Lower leg skin (tissue), 4 donors: ENCODE measurements at regions not wholly inside any gene's neighbourhood (a gene's known extent, or its start where the extent isn't known, plus 50 kb on each side); places are given as distances from the start of the nearest gene placed in this dataset.

Experiments
- DNase-seq, 2 donors: peaks; one replicate each; pipeline ENCODE4 v3.0.0-alpha.2; 2019; ENCODE audit warnings: low spot score in 2 of 2
- H3K4me3 ChIP-seq: fragments of 200-600 bp; sonication (generic); 2 replicates; pipeline ENCODE4 v1.5.1; 2017; ENCODE audit warnings: mild to moderate bottlenecking, low read depth; ENCODE audit not compliant: poor library complexity, severe bottlenecking
- CTCF ChIP-seq, 3 donors: fragments of 450-650 bp; IDR thresholded peaks; one replicate each; pipeline ENCODE4 v1.5.1; 2016; ENCODE audit warnings: antibody characterized with exemption in 3 of 3, mild to moderate bottlenecking in 3 of 3, moderate library complexity in 2 of 3
- POLR2A ChIP-seq, 2 donors: fragments of 450-650 bp; IDR thresholded peaks; one replicate each; pipeline ENCODE4 v1.6.1; 2016 to 2017; ENCODE audit warnings: antibody characterized with exemption in 2 of 2, mild to moderate bottlenecking in 1 of 2, moderate library complexity in 1 of 2
- WGBS, 2 donors: methylation state at CpG; one replicate each; pipeline ENCODE4 v1.1.5; 2018; 5-methylcytosine and 5-hydroxymethylcytosine counted together
- intact Hi-C: fragments of 100-400 bp; cut with DNase I; formaldehyde crosslinking; loops from one replicate; pipeline ENCODE4 v1.15.0; 2023; ENCODE audit warnings: low total_unique reads

DNA sequence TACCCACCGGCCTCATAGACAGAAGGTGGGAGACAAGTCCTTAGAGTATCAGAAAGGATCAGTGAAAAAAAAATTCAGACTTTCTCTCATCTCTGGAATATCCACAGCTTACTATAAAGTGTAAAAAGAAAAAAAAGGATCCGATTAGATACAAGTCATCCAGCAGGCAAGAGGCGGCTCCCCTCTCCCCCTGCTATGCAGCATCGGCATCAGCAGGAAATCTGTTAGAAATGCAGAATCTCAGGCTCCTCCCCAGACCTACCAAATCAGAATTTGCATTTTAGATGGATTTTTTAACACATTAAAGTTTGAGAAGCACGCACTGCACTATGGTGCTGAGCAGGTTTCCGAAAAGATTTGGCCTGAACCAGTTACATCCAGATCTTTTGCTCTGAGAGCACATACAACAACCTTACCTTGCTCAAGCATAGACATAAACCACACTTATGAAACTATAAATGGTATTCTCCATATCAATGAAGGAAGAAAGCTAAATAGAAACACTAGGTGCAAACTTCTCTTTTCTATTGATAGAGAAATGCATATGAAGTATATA, 117.0 kb upstream of the POU3F2 start:
- intact Hi-C loops = no loop called here
- 50 to 56% methylated on average over 6 of the region's 6 CpGs for WGBS, 2 donors
- DNase-seq = no peak
- TF ChIP-seq POLR2A (IDR thresholded peaks at IDR 0.05) (no peak), CTCF (IDR thresholded peaks at IDR 0.05) (no peak)
- no peak overlapping the region for H3K4me3 ChIP-seq

DNA sequence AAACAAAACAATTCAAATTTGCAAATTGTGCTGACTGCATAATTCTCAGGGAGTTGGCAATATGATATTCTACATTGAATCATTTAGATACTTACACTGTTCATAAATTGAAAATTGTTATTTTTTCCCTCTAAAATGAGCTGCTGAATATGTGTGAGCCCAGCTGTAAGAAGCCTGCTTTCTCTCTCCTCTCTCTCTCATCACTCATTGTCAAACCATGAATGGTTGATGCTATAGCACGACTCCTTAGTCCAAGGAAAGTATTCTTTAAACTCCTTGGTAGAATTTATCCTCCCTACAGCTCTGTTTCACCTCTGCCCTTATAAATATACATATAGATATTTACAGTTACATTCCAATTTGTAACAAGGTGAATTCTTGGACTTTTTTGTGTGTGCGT, 116.4 kb upstream of the POU3F2 start:
- intact Hi-C loops = no loop called here
- no peak for DNase-seq
- TF ChIP-seq POLR2A (IDR thresholded peaks at IDR 0.05) = no peak
- no peak for TF ChIP-seq CTCF (IDR thresholded peaks at IDR 0.05)
- 72 to 76% methylated on average over 2 of the region's 2 CpGs for WGBS, 2 donors
- H3K4me3 ChIP-seq = no peak overlapping the region

DNA sequence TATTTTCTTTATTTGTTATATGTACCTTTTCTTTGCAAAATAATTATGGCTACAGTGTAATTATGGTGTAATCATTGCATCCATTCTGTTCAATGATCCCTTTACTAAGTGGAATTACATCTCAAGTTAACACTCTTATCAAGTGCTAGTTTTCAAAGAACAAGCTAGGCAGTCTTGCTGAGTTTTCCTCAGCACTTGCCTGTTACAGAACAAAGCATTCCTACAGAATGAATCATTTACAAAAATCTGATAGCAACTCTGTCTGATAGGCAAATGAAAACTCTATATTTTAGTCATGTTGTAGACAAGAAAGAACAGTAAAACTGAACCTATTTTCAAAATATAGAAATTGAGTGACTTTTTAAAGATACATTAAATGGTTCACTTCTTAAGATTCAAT, 109.8 kb upstream of the POU3F2 start:
- TF ChIP-seq CTCF (IDR thresholded peaks at IDR 0.05) (no peak), POLR2A (IDR thresholded peaks at IDR 0.05) (no peak)
- H3K4me3 ChIP-seq = no peak overlapping the region
- DNase-seq = no peak
- intact Hi-C loops = no loop called here

DNA sequence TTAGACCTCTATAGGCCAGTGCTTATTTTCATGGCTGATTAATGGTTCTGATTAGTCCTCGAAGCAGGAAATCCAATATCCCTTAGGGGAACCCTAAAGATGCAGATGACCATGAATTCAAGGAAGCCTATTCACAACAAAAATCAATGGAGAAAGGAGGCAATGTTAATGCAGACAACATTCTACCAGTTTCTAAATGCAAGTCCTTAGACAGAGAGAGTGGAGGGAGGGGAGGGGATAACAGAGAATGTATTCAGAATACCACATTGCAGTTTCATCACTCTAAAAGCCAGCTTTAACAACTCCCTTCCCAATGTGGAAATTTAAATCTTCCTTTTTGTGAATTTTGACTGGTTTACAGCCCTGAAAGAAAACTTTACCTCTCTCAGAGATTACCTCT, 87.1 kb upstream of the POU3F2 start:
- no peak for DNase-seq
- intact Hi-C loops = no loop called here
- TF ChIP-seq CTCF (IDR thresholded peaks at IDR 0.05) = no peak
- TF ChIP-seq POLR2A (IDR thresholded peaks at IDR 0.05) = no peak
- no peak overlapping the region for H3K4me3 ChIP-seq
- 51 to 63% methylated on average over 1 of the region's 1 CpG for WGBS, 2 donors

- intact Hi-C loops = no loop called here
- DNase-seq = no peak
- 64 to 68% methylated on average over 3 of the region's 3 CpGs for WGBS, 2 donors
These were observed 86.4 kb upstream of the POU3F2 start for GRCh38 chr6:98747960-98748359.

More at GRCh38 chr6:98747960-98748359, 86.4 kb upstream of the POU3F2 start:
- no peak overlapping the region for H3K4me3 ChIP-seq
- TF ChIP-seq POLR2A (IDR thresholded peaks at IDR 0.05) (no peak), CTCF (IDR thresholded peaks at IDR 0.05) (no peak)
